ENCODE measurements at regions not wholly inside any gene's neighbourhood (a gene's known extent, or its start where the extent isn't known, plus 50 kb on each side); places are given as distances from the start of the nearest gene placed in this dataset.

DNA sequence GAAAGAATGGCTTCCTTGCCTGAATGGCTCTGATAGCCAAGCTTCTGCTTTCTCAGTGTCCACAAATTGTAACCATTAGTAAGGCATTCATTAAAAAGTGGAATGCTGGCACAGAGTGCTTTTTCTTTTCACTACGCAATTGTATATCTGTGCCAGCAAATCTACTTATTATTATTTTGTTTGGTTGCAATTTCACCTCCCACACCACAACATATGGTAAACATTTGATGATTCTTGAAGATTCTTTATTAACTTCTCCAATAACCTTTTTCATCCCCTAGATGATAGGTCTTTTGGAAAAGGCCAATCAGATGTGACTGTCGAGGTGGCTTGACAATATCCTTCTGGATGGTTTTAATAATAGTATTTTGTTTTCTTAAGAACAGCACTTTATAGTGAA lies 234.1 kb downstream of the TMEM38B start:
- no peak for DNase-seq

DNA sequence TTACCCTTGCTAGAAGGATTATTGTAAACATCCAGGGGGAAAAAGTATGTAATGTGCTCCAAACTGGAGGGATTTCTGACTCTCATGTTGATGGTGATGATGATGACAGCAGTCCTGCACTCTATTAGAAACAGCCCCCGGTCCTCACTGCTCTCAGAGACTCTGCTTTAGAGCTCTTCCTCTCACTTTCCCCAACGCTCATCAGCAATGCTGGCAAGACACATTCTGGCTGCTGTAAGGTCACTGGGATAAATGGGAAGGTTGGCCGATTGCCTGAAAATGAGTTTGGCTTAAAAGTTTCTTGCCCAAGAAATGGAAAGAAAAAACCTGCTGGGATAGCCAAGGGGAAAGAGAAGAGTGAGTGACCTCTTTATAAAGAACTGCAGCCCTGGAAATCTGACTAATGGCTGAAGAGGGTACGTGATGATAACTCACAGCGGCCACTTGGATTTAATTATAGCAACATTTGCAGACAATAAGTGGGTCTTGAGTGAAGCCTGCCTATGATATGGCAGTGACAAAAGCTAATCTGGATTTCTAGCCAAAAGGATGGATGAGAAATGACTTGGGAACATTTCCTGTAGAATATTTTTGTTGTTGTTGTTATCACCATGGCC lies 235.8 kb downstream of the TMEM38B start:
- no peak for DNase-seq

DNA sequence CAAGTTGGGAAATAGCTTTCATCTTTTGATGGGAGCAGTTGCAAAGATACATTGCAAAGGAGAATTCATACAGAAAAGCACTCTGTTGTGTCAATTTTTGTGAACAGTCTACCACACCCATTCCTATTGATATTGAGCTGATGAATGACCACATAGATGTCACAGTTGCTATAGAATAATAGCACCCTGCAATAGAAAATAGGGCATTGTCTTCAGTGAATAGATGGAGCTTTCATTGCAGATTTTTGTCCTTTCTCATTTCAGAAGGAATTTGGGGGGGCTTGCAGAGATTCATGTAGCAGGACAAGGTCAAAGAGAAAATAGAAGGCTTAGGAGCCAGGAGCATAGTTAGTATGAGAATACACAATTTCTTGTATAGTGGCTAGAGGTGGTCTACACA lies 237.9 kb downstream of the TMEM38B start:
- no peak for DNase-seq

DNA sequence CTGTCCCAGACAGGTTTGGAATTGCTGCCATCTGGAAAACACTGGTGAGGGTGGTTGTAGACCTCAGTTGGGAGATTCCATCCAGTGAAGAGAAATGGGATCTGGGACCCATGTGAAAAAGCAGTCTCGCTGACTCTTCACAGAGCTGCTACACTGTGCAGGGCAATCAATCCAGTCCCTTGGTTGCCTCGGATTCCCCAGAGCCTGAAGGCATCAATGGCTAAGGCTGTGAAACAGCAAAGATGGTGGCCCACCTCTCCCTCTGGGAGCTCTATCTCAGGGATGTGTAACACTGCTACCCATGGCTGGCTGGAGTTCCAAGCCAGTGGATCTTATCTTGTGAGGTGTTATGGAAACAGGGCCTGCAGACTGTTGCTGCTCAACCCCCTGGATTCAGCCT lies 256.1 kb downstream of the TMEM38B start:
- DNase-seq = no peak

DNA sequence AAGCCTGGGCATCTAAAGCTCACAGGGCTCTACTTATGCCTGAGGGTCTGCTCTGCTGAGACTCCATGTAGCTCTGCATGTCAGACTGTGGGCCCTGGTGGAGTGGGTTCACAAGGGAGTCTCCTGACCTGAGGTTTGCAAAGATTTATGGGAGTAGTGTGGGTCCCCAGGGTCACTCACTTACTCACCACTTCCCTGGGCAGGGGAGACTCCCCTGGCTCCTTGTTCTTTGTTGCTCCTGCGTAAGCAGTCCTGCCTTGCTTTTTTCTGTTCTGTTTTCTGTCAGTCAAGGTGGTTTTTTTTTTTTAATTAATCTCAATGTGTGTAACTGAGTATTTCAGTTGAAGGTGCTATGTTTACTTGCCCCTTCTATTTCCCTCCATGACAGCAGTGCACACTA lies 256.6 kb downstream of the TMEM38B start:
- no peak for DNase-seq

DNA sequence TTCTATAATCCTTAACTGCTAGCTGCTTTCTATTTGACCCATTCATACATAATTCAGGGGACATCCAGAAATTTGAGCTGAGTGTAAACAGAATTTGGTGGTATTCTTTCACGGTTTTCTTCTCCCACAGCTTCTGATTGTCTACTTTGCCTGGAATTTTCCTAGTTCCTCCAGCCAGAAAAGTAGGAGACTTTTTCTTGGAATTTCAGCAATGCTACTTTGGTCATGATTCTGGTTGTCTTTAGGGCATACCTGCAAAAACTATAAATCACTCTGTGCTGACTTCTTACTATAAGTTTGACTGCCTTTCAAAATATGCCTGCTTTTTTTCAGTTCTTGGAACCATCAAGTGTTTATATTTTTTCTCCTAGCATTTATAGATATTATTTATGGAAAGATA lies 260.2 kb downstream of the TMEM38B start:
- DNase-seq = no peak

DNA sequence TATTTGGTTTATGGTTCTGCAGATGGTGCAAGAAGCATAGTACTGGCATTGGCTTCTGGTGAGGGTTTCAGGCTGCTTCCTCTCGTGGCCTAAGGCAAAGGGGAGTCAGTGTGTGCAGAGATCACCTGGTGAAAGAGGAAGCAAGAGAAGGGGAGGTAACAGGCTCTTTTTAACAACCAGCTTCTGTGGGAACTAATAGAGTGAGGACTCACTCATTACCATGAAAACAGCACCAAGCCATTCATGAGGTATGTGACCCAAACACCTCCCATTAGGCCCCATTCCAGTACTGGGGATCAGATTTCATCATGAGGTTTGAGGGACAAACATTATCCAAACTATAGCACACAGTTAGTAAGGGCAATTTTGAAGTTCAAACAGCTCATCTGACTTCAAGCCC lies 263.5 kb downstream of the TMEM38B start:
- DNase-seq = no peak

DNA sequence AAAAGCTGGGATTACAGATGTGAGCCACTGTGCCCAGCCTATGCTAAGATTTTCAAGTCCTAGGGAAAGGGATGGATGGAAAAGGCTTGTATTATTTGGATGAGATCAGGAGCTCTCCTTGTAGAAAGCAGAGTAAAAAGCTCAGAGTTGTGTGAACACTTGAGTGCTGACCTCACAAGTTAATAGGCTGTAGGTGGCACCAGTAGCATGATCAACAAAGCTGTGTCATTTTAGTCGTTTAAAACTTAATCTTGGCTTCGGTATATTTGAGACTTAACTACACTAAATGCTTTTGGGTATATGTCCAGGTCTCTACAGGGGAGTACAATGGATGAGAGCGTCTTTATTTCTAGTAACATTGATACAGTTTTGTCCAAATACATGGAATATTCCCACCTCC lies 264.2 kb downstream of the TMEM38B start:
- no peak for DNase-seq

DNA sequence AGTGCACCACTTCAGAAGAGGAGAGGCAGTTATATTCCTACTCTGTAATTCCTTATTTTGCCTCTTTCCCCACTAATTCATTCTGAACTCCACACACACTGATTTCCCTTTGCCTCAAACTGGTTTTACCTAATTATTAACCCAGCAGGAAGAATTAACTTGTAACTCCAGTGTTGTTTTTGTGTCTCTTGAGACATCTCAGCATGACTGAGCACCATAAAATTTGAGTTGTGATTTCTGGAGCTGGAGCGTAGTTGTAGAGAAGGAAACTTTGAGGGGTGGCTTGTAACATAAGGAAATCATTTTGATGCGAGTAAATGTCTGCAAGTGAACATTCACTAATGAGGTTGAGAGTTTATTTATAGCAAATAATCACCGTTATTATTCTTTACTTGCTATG lies 265.2 kb downstream of the TMEM38B start:
- no peak for DNase-seq

DNA sequence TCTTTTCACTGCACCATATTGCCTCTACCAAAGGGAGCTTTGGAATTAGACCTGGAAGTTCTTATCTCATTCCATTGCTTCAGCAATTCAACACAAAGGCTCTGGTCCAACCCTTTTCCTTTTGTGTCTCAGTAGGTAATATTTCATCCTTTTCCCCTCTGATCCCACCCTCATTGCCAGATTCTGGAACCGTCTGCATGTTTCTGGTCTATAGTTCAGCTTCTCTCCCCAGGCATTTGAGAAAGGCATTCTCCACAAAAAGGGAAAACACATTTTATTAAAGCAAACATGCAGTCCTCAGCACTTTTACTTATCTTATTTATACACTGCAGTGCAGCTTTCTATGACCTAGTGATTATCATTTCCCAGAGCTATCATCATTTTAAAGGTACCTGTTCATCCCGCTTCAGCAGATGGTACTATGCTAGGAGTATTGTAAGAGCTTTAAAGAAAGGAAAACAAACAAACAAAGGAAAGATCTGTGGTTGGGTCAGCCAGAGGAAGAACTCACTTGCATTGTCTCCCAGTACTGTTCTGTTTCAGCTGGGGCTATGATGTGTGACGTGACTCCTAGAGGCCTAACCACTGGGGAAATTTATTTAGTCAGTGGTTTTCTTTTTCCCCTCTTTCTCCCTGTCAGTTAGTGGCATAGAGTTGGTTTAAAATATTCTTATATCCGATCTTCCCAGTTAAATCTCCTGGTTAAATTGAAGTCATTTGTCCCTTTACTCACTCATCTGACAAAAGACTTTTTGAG lies 269.2 kb downstream of the TMEM38B start:
- DNase-seq = no peak

DNA sequence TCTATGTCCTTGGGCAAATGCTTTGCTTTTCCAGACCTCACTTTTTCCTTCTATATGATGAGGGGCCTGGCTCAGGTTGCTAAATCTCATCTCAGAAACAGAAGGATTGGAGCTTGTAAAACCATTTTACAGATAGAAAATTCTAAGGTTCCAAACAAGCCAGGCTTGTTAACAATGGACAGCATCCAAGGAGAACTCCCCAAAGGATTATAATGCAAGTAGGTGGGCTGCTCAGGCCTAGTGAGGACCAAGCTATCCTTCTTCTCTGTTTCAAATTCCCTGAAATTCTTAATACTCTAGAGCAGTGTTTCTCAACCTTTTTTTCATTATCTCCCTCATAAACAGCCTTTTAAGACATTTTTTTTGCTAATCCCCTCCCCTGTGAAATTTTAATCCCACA lies 269.8 kb downstream of the TMEM38B start:
- no peak for DNase-seq

DNA sequence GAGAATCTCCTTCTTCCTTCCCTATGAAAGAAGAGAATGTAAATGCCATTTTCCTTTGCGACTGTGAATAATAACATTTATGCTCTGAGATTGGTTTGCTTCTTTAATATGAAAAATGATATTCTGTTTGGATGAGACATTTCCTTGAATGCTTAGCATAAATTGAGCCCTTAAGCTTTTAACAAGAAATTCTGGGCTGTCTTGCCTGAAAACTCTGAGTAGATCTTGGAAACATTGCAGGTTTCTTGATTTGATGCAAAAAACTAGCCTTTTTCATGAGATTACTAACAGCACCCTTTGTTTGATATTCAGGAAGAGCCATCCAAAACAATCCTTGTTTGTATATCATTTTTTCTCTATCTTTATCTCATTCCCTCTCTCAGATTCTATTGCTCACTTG lies 272.5 kb downstream of the TMEM38B start:
- DNase-seq = no peak

DNA sequence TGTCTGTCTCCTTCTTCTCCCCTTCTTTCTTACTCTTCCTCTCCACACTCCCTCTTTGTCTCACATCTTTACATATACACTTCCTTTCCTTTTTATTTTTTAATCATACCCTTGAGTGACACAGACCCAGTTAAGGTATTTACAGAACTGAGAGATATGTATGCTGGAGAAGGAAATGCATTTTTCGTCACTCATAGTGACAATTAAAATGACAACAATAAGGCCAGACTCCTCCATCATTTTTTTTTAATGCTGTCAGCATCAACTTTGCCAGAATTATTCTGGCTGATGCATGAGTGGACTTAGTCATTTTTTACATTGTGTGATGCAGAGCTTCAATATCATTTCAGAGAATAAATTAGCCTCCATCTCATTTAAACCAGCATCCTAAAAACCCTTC lies 272.9 kb downstream of the TMEM38B start:
- no peak for DNase-seq

DNA sequence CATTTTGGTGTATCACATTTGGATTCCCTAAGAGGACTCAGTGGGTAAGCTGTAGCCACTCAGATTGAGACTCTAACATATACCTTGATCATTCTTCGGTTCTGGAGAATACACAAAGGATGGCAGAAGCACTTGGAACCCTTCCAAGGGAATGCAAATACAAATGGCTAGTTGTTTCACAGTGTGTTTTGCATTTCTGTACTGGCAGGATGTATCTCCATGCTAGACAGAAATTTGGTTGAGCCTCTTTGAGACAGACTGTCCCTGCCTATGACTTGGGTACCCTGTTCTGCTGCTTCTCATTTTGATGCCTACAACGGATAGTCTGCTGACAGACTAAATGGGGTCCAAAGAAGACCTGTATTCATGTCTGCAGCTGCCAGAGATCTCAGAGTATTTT lies 273.5 kb downstream of the TMEM38B start:
- no peak for DNase-seq

DNA sequence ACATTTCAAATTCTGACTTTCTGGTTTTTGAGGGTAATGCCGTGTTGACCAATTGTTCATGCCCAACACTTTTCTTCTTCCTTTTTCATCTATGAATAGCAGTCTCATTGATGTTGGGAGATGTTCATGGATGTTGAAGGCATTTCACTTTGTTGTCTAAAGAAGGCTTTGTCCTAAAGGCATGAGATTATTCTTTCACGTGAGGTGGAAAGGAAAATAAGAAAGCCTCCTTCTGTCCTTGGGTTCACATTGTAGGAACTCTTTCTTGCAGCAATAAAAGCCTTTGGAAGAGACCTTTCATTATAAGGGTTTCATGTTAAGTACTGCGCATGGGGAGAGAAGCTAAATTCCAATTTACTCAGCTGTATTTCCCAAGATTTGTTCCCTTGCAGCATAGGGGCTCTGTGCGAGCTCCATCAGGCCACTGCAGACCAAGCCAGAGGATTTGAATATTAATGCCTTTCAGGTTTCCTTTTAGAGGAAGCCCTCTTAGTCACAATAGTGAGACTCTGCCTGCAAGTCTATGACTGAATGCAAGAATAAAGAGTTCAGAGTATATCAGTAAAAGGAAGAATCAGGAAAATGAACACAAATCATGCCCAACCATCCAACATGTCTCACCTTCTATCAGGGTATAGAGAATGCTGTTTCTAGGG lies 274.6 kb downstream of the TMEM38B start:
- no peak for DNase-seq

DNA sequence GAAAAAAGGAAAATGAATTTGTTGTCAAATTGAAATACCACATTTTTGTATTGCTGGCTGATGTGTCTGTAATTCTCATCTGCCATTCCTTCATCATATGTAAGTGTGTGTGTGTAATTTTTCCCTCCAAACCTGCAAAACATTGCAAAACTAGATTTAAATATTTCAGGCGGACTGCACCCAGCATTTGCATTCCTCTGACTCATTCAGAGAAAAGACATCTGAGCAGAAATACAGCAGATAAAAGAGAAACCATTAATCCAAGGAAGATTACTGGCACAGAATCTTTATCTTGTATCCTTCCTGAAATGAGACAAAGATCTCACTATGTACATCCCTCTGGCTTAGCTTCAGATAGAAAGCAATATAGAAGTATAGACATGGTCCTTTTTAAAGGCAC lies 275.3 kb downstream of the TMEM38B start:
- DNase-seq = no peak

DNA sequence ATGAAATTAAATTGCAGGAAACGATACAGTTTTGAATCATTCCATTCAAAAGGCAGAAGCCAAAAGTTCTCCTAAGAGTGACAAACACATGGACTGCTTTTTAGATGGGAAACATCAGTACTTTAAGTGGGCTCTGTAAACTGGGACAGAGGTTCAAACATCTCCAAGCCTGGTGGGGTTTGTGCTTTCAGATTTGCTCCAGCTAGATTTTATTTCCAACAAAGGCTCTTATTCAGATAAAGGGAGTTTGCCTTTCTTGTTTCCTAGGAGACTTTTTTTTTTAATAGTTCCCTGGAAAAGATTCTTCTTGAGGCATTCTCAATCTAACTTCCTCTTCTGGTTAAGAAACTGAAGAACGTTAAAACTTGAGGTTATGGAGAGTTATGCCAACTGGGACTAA lies 277.6 kb downstream of the TMEM38B start:
- DNase-seq = no peak

DNA sequence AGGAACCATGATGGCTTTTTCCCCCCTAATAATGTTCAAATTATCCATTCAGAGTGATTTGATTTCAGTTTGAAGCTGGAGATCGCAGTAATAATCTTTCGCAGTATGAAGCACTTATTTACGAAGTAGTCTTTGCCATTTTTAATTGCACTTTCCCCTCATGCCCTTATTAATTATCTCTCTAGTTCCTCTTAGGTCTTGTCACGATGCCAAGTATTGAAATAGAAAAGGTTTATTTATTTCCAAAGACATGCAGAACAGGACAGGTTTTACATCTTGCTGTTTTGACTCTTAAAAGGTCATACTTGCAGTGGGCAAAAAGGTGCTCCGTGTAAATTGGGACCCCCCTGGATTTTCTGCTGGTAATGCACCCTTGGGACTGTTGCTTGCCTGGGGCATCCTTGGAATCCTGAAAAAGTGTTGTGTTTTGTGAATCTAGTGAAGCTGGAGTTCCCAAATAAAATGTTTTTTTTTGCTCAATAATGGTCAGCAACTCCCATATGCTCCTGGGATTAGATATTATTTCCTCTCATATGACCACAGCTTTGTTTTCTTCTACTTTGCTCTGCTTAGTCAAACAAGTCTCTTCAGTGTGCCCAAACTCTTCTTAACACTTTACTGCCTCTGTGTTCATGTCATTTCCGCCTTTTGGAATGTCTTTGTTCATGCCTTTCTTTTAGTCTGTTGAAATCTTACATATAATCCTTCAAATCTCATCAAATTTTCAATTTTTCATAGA lies 278.3 kb downstream of the TMEM38B start:
- no peak for DNase-seq

DNA sequence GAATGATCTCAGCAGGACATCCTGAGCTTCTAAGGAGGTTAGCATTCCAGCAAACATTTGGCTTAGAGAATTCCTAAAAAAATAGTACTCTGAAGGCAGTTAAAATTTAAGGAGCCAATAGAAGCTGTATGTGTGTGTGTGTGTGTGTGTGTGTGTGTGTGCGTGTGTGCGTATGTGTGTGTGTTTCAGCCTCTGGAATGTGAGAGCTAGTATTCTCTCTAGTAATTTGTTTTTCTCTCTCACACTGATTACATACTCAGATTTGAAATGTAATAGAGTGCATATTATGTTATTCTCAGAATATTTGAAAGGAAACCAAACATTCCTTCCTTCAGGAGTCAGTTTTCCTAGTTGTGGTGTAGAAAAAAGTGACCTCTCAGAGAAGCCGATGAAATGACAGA lies 279.6 kb downstream of the TMEM38B start:
- no peak for DNase-seq

DNA sequence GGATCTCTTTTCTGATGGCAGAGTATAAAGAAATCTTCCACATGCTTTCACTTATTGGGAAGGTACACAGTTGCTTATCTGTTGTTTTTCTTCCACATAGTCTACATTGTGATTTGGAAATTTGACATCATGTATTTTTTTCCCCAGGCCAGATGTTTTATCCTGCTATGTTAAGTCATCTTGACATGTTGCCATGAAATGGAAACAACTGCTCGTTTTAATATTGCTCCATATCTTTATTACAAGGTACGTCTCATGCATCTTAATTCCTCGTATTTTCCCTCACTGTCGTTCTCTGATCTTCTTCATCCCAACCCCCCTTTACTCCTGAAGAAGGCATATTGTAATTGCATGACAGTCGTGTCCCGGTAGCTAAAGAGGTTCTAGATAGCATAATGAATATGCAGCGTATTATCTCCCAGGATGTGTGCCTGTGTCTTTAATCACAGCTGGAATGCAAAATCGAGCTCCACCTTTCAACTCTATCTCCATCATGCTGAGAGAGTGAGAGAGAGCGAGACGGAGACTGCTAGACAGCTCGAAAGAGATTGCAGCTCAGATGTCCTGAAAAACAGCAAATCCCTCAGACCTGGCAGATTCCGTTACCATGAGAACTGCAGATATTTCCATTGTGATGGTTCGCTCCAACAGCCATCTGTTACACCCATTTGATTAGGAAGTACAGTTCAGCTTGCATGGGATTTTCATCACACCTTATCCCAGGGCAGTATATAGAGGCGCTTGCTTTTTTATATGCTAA lies 281.7 kb downstream of the TMEM38B start:
- DNase-seq = no peak

DNA sequence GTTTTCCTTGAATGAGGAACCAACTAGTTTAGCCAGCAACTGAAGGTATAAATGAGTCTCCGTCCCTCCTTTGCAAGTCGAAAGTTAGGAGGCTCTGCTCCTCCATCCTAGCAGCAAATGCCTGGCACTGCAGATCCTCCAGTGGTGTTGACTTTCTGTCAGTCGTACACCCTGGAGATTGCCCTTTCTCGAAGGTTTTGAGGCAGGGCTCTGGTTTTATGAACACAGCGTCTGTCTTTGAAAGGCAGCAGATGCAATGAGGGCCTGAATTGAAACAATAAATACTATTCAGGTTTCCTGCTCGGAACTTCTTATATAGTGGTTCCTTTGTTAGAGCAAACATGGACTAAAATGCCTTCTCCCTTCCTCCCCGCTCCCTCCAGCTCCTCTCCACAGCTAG lies 284.0 kb downstream of the TMEM38B start:
- no peak for DNase-seq

DNA sequence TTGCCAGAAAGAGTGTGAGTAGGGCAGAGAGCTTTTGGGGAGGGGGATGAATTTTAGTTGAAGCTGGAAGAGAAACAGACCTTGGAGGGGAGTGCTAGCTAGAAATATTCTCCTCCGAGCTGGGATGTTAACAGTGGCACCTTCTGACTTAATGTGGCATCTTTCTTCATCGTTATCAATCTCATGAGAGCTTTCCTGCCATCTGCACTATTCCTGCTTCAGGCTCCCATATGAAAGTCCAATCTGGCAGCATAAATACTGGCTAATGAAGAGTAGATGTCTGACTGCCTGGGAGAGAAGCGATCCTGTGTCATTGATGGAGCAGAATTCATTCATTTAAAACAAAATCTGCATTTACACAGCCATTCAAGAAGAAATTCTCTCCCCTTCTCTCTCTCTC lies 284.5 kb downstream of the TMEM38B start:
- DNase-seq = no peak

DNA sequence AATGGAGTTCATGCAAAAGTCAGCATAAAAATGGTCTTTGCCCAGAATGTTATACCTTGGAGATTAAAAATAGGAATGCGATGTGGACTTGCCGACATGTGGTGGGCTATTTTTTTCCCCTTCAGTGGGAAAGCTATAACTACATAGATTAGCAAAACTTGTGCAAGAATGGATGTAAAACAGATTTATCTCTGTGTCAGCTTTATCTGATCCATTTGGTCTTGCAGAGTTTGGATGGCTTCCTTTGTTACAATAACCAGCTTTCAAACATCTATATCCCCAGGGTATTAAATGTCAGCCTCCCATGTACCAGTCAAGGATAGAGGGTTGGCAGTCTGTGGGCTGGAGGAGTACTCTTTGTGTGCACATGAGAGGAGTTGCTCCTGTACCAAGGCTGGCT lies 284.9 kb downstream of the TMEM38B start:
- DNase-seq = no peak

Measured in NCI-H1436 (cell line).